ENCODE measurements at regions not wholly inside any gene's neighbourhood (a gene's known extent, or its start where the extent isn't known, plus 50 kb on each side); places are given as distances from the start of the nearest gene placed in this dataset.

DNA sequence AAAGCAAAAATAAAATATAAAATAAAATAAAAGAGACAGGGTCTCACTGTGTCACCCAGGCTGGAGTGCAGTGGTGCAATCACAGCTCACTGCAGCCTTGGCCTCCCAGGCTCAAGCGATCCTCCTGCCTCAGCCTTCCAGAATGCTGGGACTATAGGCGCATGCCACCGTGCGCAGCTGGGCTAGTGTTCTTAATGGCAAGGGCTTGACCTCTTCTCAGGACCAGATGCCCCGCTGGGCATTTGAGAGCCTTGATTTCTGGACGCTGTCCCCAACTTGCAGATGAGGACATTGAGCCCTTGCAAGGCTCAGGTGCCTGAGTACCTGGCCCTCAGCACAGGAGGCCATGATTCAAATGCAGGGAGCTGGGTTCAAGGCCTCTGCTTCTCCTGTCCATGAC is 82.6 kb downstream of the DHCR7 start:
- no peaks in the 10 kb centered on the region for H3K36me3 Mint-ChIP-seq
- no peak overlapping the region for H3K4me3 Mint-ChIP-seq
- peaks cover 11 to 20% of the 10 kb centered on the region in 2 donors for H3K27me3 Mint-ChIP-seq
- ATAC-seq (replicated peaks) (no peak), DNase-seq (no peak)
- peaks cover 8 to 15% of the 10 kb centered on the region in 2 donors for H3K4me1 Mint-ChIP-seq
- no peaks in the 10 kb centered on the region for H3K9me3 Mint-ChIP-seq
- H3K27ac Mint-ChIP-seq = no peak overlapping the region

DNA sequence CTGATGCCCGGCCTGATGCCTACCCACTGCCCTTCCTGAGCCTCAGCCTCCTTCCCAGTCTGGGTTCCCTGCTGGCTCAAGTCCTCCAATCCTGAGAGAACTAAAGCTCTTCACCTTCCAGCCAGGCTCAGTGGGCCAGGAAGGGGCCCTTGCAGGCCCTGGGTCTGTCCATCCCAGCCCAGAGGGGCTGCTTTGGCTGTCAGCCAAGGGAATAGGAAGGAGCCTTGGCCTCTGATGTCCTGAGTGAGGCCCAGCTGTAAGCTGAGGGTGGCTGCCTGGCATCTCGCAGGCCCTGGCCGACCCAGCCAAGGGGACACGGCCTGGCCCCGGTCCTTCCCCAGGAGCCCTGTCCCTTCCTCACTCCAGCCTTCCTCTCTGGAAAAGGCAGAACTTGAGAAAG is 83.4 kb downstream of the DHCR7 start:
- Mint-ChIP-seq H3K27ac (no peak overlapping the region), H3K9me3 (no peaks in the 10 kb centered on the region), H3K36me3 (no peaks in the 10 kb centered on the region), H3K4me1 (peaks cover 5 to 12% of the 10 kb centered on the region in 2 donors), H3K27me3 (peaks cover 11 to 14% of the 10 kb centered on the region in 2 donors), H3K4me3 (no peak overlapping the region)
- DNase-seq = no peak
- ATAC-seq (replicated peaks) = no peak

DNA sequence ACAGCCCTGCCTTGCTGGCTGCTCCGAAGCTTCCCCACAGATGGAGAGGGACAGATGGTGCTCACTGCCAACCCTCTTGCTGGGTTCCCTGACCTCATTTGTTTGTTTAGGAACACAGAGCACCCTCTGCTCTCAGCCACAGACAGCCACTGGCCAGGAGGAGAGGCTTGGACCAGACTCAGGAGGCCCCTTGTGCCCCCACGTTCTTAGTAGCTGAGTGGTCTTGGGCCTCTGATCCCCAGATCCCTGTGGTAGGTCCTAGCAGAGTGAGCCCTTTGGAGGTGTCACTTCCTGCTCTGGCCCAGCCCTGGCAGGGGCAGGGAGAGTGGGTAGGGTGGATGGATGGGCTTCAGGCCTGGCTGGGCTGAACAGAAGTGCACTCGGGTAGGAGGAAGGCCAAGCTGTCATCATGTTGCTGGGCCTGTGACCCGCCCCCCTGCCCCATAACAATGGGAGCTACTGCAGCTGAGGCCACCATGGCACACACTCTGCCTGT is 84.0 kb downstream of the DHCR7 start:
- Mint-ChIP-seq H3K27me3 (peaks cover 14 to 15% of the 10 kb centered on the region in 2 donors), H3K27ac (no peak overlapping the region), H3K36me3 (no peaks in the 10 kb centered on the region), H3K9me3 (no peaks in the 10 kb centered on the region), H3K4me1 (peaks cover 3 to 6% of the 10 kb centered on the region in 2 donors), H3K4me3 (no peak overlapping the region)
- DNase-seq = no peak
- no peak for ATAC-seq (replicated peaks)

DNA sequence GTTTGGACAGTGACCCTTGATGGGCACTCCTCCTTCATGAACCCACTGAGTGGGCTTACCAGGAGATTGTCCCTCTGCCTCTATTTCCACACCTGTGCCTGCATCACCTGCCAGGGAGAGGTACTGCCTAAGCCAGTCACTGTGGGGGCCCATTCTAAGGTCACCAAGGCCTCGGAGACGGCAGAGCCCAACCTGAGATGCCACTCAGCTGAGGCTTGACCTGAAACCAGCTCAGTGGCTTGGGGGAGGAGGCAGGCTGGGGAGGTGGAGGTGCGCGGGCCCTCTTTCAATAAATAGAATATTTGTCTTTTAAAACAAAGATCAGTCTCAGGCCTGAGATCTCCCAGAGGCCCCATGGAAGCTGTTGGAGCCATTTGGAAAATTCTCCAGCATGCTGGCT is 84.5 kb downstream of the DHCR7 start:
- Mint-ChIP-seq H3K4me3 (no peak overlapping the region), H3K9me3 (no peaks in the 10 kb centered on the region), H3K27me3 (peaks cover 15 to 19% of the 10 kb centered on the region in 2 donors), H3K36me3 (no peaks in the 10 kb centered on the region), H3K27ac (no peak overlapping the region), H3K4me1 (peaks cover 3 to 6% of the 10 kb centered on the region in 2 donors)
- ATAC-seq (replicated peaks) (no peak), DNase-seq (no peak)

DNA sequence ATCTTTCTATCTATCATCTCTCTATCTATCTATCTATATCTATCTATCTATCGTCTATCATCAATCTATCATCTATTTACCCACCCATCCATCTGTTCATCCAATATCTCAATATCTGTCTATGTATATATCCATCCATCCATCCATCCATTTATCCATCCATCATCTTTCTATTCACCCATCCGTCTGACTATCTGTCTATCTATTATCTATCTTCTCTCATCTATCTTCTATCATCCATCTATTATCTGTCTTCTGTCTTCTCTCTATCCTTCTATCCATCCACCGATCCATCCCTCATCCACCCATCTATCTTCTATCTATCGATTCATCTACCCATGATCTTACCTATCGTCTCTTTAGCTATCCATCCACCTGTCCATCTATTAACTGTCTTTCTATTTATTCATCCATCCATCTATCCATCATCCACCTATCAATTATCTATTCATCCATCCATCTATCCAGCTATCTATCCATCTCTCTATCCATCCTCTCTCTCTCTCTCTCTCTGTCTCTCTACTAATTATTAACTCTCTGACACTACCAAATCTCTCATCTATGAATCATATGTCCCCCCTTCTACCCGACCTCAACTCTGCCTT is 89.1 kb downstream of the DHCR7 start:
- no peaks in the 10 kb centered on the region for H3K4me1 Mint-ChIP-seq
- H3K27me3 Mint-ChIP-seq = peaks cover 10 to 19% of the 10 kb centered on the region in 2 donors
- no peaks in the 10 kb centered on the region for H3K9me3 Mint-ChIP-seq
- ATAC-seq (replicated peaks) (no peak), DNase-seq (no peak)
- H3K36me3 Mint-ChIP-seq = no peaks in the 10 kb centered on the region
- no peak overlapping the region for H3K4me3 Mint-ChIP-seq
- no peak overlapping the region for H3K27ac Mint-ChIP-seq

DNA sequence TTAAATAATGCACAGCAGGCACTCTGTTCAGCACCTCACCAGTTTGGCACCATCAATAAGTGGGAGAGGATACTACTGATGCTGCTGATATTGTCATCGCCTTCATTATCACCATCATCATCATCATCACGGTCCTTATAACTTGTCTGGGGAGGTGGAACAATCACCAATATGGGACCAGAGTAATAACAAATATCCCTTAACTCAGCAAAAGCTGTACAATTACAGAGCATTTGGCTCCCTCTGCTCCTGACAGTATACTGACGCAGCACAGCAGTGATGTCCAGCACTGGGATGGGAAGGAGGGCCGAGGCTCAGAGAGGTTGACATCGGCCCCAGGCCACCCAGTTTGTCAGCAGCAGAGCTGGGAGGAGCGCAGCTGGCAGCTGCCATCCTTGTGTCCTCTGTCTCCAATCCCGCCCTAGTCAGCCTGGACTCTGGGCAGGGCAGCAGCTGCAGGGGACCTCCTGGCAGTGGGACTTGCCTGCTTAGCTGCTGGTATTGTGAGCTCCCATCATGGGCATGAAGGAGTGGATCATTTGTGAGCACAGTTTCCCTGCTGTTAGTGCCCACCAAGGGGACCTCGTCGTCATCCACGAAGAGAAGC is 90.0 kb downstream of the DHCR7 start:
- DNase-seq = no peak

DNA sequence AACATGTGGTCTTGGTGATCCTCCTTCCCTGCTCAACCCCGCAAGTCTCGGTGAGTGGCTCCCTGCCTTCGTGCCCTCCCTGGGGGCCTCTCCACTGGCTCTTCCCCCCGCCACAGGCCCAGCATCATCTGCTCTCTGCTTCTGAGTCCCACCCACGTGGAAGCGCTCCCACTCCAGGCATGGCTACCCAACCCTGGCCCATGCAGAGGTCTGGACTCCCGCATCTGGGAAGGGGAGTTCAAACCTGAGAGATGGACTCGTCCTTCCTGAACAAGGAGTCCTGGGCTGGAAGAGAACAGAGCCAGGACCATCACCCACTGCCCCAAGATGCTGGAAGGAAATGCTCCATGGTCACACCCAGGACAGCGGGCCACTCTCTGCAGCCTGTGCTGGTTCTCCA is 90.8 kb downstream of the DHCR7 start:
- DNase-seq (no peak), ATAC-seq (replicated peaks) (no peak)
- peaks cover 0 to 2% of the 10 kb centered on the region in 2 donors for H3K36me3 Mint-ChIP-seq
- H3K4me3 Mint-ChIP-seq = no peak overlapping the region
- peaks cover 13 to 30% of the 10 kb centered on the region in 2 donors for H3K27me3 Mint-ChIP-seq
- no peaks in the 10 kb centered on the region for H3K4me1 Mint-ChIP-seq
- H3K9me3 Mint-ChIP-seq = peaks cover 0 to 1% of the 10 kb centered on the region in 2 donors
- H3K27ac Mint-ChIP-seq = no peak overlapping the region

More for the DNA sequence above, 90.0 kb downstream of the DHCR7 start:
- H3K4me3 Mint-ChIP-seq = no peak overlapping the region
- no peaks in the 10 kb centered on the region for H3K36me3 Mint-ChIP-seq
- peaks cover 0 to 1% of the 10 kb centered on the region in 2 donors for H3K9me3 Mint-ChIP-seq
- no peak overlapping the region for H3K27ac Mint-ChIP-seq
- H3K27me3 Mint-ChIP-seq = peaks cover 13 to 24% of the 10 kb centered on the region in 2 donors
- H3K4me1 Mint-ChIP-seq = no peaks in the 10 kb centered on the region
- no peak for ATAC-seq (replicated peaks)

DNA sequence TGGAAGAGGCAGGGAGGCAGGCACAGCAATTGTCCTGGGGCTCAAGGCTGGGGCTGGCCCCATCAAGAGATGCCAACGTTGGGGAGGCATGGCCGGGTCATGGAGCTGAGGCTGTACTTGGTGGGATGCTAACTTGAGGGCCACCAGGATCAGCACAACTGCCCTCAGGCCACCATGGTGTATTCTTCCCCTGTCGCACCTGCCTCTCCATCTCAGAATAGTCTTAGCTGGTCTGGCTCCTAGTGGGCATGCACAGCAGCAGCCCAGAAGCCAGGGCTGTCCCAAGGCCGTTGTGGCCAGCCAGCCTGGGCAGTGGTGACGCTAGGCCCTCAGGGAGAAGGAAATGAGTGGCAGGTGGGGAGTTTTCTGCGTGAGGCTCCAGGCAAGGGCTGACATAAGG is 91.3 kb downstream of the DHCR7 start:
- Mint-ChIP-seq H3K4me1 (no peaks in the 10 kb centered on the region), H3K27me3 (peaks cover 13 to 30% of the 10 kb centered on the region in 2 donors), H3K27ac (no peak overlapping the region), H3K9me3 (peaks cover 0 to 1% of the 10 kb centered on the region in 2 donors), H3K4me3 (no peak overlapping the region), H3K36me3 (peaks cover 0 to 2% of the 10 kb centered on the region in 2 donors)
- DNase-seq (no peak), ATAC-seq (replicated peaks) (no peak)

DNA sequence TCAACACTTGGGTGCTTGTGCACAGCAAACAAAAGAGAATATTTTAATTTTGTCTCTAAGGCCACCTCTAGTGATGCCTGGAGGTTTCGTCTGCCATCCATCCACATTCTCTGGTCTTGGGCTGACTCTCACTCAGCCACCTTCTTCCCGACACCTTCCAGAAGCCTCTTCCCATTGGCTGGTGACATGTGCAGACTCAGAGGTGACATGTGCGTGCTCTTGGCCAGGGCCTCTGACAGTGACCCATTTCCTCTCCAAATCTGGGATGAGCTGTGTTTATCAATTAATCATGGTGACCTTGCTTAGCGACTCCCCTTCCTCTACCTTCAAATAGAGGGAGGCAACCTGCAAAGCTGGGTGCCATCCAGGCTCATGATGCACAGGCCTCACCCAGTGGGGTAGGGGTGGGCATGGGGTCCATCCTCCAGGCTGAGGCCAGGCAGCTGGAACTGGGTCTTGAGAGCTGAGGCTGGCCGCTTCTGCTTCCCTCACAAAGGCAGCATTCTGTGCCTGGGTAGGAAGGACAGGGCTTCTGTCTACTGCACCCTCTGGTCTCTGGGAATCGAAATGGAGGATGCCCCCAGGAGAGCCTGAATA is 91.8 kb downstream of the DHCR7 start:
- H3K36me3 Mint-ChIP-seq = peaks cover 0 to 2% of the 10 kb centered on the region in 2 donors
- no peak overlapping the region for H3K27ac Mint-ChIP-seq
- ATAC-seq (replicated peaks) = no peak

DNA sequence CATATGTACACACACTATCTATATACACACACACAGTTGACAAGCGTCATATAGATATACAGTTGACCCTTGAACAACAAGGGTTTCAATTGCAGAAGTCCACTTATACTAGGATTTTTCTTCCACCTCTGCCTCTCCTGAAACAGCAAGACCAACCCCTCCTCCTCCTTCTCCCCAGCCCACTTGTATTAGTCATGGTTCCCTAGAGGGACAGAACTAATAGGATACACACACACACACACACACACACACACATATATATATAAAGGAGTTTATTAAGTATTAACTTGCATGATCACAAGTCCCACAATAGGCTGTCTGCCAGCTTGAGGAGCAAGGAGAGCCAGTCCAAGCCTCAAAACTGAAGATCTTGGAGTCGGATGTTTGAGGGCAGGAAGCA is 92.9 kb downstream of the DHCR7 start:
- ATAC-seq (replicated peaks) (no peak), DNase-seq (no peak)
- no peaks in the 10 kb centered on the region for H3K4me1 Mint-ChIP-seq
- H3K36me3 Mint-ChIP-seq = peaks cover 0 to 2% of the 10 kb centered on the region in 2 donors
- H3K27me3 Mint-ChIP-seq = peaks cover 18 to 30% of the 10 kb centered on the region in 2 donors
- H3K27ac Mint-ChIP-seq = no peak overlapping the region
- peaks cover 0 to 1% of the 10 kb centered on the region in 2 donors for H3K9me3 Mint-ChIP-seq
- H3K4me3 Mint-ChIP-seq = no peak overlapping the region

More for the DNA sequence above, 91.8 kb downstream of the DHCR7 start:
- H3K4me1 Mint-ChIP-seq = no peaks in the 10 kb centered on the region
- no peak overlapping the region for H3K4me3 Mint-ChIP-seq
- H3K27me3 Mint-ChIP-seq = peaks cover 16 to 30% of the 10 kb centered on the region in 2 donors
- peaks cover 0 to 1% of the 10 kb centered on the region in 2 donors for H3K9me3 Mint-ChIP-seq
- no peak for DNase-seq

DNA sequence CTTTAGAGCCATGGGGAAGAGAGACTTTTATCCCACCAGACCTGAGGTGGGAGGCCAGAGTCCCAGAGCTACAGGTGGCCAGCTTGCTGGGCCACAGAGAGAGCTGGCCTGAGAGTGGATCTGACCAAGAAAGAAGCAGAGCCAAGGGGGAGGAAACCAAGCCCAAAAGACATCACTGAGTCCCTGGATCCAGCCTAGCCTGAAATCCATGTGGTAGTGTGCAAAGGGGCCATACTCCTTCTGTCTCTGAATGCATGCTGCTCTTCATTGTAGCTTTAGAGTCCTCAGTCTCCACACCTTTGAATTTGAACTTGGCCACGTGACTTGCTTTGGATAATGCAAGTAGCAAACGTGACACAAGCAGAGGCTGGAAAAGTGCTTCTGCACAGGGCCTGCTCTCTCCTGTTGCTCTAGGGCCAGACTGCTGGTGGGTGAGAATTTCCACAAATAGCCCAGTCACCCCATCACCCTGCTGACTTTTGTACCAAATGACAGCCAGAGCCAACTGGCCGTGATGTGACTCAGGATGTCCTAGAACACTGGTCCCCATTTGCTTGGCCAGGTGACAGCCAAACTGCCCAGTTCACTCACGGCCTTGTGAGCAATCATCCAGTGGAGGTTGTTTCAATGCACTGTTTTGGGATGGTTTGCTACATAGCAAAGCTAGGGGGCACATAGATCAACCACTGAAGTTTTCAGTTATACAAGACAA is 93.6 kb downstream of the DHCR7 start:
- H3K27ac Mint-ChIP-seq = no peak overlapping the region
- H3K27me3 Mint-ChIP-seq = peaks cover 19 to 36% of the 10 kb centered on the region in 2 donors
- H3K36me3 Mint-ChIP-seq = peaks cover 0 to 2% of the 10 kb centered on the region in 2 donors

DNA sequence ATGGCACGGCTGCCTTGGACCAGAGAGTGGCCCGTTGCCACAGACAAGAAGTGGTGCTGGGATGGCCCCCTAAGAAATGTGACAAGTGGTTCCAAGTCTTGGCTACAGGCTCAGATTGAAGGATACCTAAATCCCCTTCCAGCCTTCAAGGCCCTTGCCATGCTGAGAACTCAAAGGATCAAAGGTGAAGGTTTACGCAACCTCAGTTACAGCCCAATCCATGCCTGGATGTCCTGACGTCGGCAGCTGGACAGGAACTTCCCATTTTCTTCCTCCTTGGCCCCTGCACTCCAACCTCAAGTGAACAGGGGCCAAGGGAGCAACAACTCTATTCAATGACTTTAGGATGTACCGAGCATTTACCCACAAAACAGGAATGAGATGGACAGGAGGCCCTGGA is 95.4 kb downstream of the DHCR7 start:
- H3K4me3 Mint-ChIP-seq = no peak overlapping the region
- no peak overlapping the region for H3K27ac Mint-ChIP-seq
- peaks cover 0 to 3% of the 10 kb centered on the region in 2 donors for H3K9me3 Mint-ChIP-seq
- H3K4me1 Mint-ChIP-seq = no peaks in the 10 kb centered on the region
- peaks cover 25 to 41% of the 10 kb centered on the region in 2 donors for H3K27me3 Mint-ChIP-seq
- H3K36me3 Mint-ChIP-seq = peaks cover 0 to 2% of the 10 kb centered on the region in 2 donors
- ATAC-seq (replicated peaks) (no peak), DNase-seq (no peak)

More for the DNA sequence above, 93.6 kb downstream of the DHCR7 start:
- DNase-seq (no peak), ATAC-seq (replicated peaks) (no peak)
- no peak overlapping the region for H3K4me3 Mint-ChIP-seq
- H3K9me3 Mint-ChIP-seq = peaks cover 0 to 1% of the 10 kb centered on the region in 2 donors
- H3K4me1 Mint-ChIP-seq = no peaks in the 10 kb centered on the region

DNA sequence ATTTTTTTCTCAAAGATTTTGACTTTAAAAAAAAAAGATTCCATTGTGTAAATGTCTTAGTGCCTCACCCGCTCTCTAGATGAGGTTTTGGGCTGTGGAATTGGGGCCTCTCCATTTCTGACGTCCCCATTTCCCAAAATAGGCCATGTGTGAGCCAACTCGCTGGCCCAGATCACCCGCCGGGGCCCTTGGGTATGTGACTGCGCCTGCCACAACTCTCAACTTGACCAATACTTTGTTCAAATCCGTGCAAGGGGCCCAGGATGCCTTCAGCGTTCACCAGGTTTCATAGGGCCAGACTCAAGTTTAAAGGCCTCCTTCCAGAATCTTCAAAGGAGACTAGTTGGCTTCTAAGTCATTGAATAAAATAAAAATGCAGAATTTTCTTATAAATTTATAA is 96.0 kb downstream of the DHCR7 start:
- H3K4me1 Mint-ChIP-seq = no peaks in the 10 kb centered on the region
- peaks cover 0 to 3% of the 10 kb centered on the region in 2 donors for H3K9me3 Mint-ChIP-seq
- H3K4me3 Mint-ChIP-seq = no peak overlapping the region
- peaks cover 29 to 46% of the 10 kb centered on the region in 2 donors for H3K27me3 Mint-ChIP-seq
- DNase-seq = no peak
- H3K27ac Mint-ChIP-seq = no peak overlapping the region
- peaks cover 0 to 2% of the 10 kb centered on the region in 2 donors for H3K36me3 Mint-ChIP-seq
- no peak for ATAC-seq (replicated peaks)

DNA sequence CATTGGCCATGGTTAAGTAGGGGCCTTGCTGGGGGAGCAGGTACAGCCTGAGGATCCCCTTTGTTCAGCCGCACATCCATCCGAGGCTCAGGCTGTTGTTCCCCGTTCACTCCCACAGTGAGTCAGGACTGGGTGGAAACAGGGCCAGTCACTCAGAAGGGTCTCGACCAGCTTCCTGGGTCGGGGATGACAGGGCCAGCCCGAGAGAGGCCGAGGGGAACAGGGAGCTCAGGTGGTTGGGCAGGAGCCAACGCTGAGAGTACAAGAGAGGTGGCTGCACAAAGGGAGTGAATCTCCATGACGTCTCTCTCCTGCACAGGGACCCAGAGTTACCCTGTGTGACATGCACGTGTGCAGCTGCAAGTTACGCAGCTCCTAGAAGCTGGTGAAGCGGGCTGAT is 97.2 kb upstream of the SHANK2 start:
- Mint-ChIP-seq H3K4me1 (no peaks in the 10 kb centered on the region), H3K27ac (no peak overlapping the region), H3K4me3 (no peak overlapping the region), H3K36me3 (peaks cover 2 to 3% of the 10 kb centered on the region in 2 donors), H3K9me3 (peaks cover 3% of the 10 kb centered on the region in 2 donors), H3K27me3 (peaks cover 34 to 38% of the 10 kb centered on the region in 2 donors)
- DNase-seq (no peak), ATAC-seq (replicated peaks) (no peak)
